ENCODE measurements at regions not wholly inside any gene's neighbourhood (a gene's known extent, or its start where the extent isn't known, plus 50 kb on each side); places are given as distances from the start of the nearest gene placed in this dataset.

DNA sequence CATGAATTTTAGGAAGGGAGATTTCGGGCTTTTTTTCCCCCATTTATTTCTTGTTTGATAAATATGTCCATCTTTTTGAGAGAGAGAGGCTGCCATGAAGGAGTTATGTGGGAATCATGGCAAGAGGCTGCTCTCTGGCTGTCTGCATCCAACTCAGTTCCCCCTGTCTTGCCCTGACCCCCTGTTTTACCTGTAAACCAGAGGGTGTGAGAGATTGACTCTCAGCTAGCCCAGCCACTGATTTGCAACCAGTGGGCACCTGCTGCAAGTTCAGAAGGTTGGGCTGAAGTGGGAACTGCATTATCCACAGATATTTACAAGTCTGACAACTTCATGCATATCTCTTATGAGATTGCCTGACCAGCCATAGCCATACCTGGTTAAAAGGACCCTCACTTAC is 625.4 kb upstream of the FANCL start:
- no peak for DNase-seq (ENCODE audit: low spot score)

DNA sequence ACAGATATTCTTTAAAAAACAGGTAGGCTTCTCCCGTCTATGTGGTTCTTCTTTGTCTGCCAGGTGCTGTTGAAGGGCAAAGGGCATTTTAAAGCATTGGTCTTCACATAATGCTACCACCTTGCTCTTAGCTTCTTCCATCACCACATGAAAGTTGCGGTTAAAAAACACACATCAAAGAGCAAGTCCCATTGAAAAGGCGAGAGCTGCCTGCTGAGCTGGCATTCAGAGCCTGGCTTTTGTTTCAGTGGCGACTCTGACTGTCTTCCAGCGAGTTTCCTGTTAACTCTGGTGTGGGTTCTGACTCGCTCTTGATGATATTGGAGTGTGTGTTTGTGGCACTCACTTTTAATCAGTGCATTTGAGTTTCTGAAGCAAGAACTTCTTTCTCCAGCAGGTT is 624.9 kb upstream of the FANCL start:
- DNase-seq (ENCODE audit: low spot score): no peak

DNA sequence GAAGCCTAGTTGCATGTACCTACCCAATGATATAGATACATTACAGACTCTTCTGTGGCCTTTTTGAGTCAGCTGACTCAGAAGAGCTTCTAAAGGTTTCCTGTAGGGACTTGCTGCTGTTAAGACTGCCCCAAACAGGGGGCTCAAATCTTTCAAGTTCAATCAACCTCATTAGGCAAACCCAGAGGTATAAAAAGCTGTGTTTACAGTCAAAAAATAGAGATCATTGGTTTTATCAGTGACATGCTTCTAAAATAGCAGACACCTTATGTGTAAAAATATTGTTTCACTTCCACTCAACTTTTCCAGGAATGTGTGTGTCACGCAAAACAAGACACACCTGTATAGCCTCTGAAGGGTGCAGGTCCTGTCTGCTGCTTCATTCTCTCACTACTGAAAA is 624.3 kb upstream of the FANCL start:
- no peak for DNase-seq (ENCODE audit: low spot score)

DNA sequence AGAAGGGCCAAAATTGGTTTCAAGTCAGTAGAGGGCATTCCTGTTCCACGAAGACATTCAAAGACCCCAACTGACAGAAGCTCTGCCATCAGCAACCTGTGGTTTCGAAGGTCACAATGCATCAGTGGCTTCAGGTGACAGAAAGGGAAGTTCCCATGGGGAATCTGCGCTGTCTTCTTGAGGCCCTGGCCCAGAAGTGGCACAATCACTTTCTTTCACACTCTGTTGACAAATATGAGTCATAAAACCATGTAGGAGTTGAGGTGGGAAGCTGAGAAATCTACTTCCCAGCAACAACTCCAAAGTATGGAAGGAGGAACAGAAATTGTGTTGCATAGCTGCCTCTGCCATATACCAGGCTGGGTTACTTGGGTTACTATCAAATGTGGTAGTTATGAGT is 621.1 kb upstream of the FANCL start:
- no peak for DNase-seq (ENCODE audit: low spot score)

DNA sequence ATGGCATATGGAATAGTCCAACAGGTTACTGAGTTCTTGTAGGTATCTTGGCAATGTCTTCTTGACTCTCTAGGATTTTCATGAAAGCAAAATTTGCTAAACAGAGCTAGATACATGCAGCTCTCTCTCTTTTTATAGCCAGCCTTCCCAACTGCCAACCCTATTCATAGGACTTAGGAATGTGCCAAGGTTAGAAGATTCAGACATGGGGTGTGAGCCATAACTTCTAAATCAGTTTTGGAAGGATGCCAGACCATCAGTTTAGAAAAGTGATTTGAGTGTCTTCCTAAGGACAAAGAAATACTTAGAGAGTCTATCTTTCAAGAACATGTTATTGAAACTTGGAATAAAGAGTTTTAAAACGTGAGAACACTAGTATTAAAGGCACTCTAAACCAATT is 619.5 kb upstream of the FANCL start:
- DNase-seq (ENCODE audit: low spot score): no peak

DNA sequence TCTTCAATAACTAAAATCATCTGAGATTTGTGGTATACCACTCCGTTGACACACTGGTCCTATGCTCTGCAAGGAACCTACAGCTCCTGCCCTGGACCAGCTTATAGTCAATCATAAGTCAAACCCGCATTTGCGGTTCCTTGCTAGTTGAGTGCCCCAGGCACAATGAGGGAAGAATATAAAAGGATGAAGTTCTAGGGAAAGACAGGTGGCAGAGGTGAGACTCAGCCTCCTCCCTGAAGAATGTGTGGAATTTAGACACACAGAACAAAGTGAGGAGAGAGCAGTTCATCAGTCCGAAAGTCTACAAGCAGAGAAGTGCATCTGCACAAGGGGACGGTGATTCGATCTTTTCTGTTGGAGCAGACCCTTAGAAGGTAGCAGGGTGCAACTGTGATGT is 615.0 kb upstream of the FANCL start:
- DNase-seq (ENCODE audit: low spot score): no peak

DNA sequence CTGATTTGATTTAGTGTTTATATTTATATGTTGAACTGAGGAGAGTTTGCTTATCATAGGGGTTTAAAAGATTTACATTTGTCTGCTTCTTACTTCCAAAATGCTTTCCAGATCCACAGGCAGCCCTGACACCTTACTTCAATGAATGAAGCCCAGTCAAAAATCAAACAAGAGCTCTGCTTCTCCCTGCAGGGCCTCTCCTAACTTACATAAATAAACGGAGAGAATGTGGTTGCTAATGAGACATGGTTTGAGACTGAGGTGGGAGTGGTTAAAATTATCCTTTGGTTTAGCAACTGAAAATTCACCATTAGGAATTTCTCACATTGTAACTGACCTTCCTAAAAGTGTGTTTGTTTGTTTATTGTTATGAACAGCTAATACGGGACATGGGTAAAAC is 612.3 kb upstream of the FANCL start:
- no peak for DNase-seq (ENCODE audit: low spot score)

DNA sequence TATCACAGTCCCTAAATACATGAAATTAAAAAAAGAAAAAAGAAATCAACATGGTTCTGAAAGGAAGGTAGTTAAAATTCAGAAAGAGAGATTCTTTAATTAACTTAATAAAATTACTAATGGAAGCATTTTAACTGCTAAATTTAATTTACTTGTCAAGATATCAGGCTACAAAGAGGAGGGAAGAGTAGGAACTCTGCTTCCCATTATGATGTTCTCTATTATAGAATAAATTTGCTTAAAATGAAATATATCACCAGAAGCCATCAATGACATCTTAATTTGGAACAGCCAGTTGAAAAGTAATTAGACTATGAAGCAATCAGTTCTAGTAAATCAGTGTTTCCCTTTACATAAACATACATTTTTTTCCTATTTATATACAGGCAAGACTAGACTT is 611.8 kb upstream of the FANCL start:
- no peak for DNase-seq (ENCODE audit: low spot score)

DNA sequence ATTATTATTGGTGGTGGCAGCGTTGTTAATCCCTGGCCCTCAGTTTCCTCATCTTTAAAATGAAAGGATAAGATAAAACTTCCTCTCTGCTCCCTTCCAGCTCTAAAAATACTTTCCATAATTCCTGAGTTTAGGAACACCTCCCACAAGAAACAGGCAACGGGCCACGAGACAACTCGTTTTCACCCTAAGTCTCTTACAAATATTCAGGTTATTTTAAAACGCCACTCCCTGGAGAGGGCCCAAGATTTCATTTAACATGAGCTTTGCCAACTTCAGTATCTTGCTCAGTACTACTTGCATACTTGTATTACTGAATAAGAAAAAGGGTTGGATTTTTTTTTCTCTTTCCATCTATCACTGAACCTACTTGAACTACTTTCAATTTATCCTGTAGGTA is 611.1 kb upstream of the FANCL start:
- no peak for DNase-seq (ENCODE audit: low spot score)

DNA sequence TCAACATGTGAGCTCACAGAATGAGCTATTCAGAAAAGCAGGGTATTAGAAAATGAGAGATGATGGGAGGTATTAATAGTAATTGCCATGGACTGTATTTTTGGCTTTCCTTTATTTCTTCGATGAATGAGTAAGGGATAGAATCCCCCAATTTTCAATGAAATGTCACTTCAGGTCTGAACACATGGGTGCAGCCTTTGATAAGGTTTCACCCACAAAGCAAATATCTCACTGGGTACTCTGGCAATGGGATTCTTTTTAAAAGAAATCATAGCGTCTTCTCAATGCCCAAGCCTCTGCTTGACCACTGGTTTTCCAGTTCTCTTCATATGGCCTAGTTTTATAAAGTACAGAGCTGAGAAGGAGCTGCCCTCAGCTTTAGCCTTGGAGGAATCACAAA is 610.5 kb upstream of the FANCL start:
- DNase-seq (ENCODE audit: low spot score): no peak

DNA sequence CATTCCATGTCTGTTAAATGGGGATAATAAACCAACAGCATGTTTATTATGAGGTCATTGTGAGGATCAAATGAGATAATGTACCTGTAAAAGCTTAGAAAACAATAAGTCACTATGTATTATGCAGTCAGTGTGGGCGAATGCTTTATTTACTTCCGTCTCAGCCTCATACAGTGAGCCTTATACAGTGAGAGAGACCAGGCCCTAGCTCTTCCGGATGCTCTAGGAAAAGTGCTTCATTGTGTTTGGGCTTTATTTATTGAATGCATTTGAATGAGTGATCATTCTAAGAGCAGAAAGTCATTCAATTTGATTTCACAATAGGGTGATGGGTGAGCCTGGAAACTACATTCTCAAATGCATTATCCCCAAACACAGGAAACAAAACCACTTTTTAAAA is 603.9 kb upstream of the FANCL start:
- DNase-seq (ENCODE audit: low spot score): no peak

DNA sequence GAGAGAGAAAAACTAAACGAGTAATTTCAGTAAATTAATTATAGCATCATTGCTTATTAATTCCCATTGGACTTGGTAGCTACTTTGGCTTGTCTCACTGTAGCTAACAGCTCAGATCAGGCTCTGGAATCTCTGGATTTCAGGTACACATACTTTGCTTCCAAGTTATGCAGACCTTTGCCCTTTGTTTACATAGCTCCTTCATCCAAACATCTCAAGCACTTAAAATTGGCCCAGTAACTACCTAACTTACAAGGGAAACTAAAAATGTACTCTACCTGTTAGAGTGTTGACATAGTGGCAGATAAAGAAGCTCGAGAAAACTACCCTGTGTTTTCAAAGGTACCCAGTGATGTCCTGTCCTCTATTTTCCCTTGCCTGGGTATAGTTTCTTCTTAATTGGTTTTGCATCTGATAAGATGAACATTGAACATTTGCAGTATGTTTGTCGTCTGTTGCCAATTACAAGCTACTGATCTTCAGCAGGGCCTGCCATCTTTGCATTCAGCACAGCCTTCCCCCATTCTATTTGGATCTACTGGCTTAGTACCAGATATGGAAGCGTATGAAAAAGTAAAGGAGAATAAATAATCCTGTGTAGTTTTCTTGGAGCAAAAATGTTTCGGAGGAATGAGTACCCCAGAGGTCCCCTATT is 601.5 kb upstream of the FANCL start:
- no peak for DNase-seq (ENCODE audit: low spot score)

DNA sequence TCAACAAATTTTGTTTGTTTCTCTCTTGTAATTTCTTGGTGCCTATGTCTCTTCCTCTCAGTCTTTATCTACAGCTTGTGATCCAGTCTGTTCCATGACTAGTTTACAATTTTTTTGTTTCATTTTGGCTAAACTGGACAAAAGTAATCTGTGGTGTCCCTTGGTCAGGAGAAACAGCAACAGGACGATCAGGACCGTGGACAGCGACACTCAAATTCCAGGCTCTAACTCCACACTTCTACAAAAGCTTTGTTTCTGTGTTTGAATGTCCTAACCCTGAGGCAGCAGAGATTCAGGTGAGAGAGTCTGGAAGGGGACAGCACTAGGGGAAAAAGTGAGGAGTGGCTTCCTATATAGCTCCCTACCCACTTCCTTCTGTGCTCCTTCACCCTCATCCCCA is 593.3 kb upstream of the FANCL start:
- no peak for DNase-seq (ENCODE audit: low spot score)

DNA sequence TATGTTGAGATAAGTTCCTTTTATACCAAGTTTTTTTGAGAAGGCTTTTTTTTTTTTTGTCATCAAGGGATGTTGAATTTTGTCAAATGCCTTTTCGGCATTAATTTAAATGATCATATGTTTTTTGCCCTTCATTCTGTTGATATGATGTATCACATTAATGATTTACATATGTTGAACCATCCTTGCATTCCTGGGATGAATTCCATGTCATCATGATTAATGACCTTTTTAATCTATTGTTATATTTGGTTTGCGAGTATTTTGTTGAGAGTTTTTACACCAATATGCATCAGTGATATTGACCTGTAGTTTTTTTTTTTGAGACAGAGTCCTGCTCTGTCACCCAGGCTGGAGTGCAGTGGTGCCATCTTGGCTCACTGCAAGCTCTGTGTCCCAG is 585.7 kb upstream of the FANCL start:
- no peak for DNase-seq (ENCODE audit: low spot score)

DNA sequence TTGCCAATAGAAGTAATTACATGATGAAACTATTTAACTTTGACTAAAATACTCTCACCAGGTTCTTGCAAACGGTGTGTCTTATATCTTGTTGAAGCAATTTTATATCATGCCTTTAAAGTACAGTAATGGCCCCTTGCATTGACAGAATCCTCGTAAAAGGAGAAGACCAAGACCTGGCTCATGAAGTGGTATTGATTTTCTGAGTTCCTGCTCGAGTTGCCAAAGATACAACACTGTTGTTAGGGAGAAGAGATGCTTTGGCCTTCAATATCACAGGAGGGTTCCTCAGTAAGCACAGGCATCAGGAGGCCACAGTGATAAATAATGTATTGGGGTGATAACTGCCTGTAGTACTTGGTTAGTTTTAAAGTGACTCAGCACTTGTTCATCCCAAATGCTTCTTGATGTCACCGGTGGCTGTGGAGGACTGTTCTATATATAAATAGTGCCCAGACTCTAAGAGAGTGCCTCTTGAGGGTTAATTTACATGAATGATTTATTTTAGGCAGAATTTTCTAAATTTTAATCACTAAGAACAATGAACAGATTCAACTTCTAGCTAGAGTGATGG is 571.7 kb upstream of the FANCL start:
- no peak for DNase-seq (ENCODE audit: low spot score)

DNA sequence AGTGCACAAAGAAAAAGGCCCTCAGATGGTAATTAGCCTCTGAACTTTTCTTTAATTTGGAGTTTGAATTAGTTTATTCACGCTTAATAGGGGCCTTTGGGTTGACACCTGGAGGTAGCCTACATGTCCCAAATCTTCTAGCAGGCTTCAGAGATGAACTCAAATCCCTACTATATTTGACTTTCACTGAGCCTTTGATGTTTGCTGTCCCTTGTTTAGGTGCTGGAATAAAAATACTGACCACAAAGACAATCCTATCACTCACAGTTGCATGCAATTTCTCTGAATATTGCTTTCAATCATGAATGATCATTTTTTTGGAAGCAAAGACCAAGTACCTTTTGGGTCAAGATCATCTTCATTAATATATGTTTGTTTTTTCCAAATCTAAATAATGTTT is 564.0 kb upstream of the FANCL start:
- DNase-seq (ENCODE audit: low spot score): no peak

DNA sequence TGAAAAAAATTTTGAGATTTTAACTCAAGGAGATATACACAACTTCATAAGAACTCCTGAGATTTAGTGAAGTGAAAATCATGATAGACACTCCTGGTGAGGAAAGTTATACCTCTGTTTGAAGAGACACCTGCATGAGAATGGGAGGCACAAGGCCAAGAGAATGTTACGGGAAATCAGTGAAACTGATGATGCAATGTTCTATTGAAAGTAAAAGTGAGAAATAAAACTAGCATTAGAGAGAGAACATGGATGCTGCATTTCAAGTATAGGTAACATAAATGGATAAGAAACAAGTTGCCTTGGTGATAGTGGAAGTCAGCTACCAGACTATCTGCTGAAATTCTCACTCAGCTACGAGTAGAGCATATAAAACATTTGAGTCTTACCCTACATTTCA is 562.1 kb upstream of the FANCL start:
- no peak for DNase-seq (ENCODE audit: low spot score)

DNA sequence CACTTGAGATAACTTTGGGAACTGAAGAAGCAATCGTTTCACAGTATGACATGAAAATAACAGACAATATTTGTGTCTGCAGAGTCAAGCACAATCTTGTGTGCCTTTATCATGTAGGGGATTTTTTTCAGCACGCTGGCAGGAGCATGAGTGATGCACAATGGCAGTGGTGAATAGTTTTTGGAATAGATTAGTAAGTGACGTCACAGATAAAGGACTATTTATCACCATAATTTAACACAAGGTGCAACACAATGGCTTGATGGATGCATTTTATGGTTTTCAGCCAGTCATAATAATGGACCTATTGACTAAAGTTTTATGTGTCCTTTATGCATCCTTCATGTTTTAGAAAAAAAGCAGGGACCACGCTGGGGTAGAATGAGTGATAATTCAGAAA is 559.8 kb upstream of the FANCL start:
- DNase-seq (ENCODE audit: low spot score): no peak

DNA sequence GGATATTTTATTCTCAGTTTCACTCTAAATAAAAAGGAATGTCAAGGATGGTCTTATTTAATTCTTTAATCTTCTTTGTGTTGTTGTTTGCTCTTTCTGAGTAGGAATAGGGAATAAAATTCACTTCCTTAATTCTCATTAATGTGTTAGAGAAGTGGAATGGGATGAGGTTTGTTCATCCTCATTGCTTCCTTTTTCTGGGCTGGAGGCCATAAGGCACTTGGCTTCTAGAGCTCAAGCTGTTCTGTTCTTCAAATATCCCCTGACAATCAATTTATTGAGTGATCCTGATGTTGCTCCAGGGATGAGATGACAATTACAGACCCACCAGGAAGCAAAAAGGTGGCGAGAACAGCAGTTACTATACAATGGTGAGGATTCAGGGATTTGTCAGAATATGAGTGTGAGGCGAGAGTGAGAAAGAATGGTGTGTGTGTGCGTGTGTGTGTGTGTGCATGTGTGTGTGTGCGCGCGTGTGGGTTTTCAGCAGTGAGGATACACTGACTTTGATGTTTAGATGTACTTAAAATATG is 557.6 kb upstream of the FANCL start:
- DNase-seq (ENCODE audit: low spot score): no peak

DNA sequence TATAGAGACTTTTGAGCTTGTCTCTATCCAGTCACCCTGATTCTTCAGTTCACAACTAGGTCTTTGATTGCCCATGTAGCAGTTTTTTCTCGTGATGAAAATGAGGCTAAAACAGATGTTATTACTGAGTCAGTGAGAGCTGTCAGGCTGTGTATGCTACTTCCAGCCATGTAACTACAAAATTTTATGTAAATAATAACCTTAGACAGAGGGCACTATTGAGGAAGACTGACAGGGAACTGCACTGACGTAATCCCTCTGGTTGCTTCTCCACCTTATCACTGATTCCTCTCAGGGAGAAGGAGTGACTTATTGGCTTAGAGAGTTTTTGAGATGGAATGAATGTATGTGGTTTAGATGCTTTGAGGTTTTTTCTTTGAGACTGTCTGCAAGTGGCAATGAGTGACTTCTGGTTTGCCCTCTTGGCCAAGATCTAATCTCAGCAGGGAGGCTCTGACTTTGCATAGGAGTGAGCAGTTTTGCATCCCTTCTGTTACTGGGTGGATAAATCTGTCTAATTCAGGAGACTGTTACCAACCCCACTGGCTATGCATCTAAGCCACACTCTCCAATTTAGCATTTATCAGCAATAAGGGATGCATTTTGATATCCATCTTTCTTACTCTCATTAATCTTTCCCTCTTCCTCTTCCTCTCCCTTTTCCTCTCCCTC is 555.2 kb upstream of the FANCL start:
- DNase-seq (ENCODE audit: low spot score): no peak

DNA sequence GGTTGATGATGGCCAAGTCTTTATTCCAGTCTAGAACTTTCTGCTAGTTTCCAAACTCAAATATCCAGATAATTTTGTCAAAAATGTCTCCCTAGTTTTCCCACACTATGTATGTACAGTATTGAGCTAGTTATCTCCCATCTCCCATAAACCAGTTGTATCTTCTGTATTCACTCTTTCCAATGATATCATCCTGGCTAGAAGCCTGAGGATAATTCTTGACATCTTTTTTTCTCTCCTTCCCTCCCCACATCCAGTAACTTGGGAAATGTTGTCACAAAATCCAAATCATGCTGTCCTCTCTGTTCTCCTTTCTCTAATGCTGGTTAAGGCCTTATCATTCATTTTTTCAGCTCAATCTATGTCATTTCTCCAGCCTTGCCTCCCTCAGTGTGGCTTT is 553.8 kb upstream of the FANCL start:
- no peak for DNase-seq (ENCODE audit: low spot score)

DNA sequence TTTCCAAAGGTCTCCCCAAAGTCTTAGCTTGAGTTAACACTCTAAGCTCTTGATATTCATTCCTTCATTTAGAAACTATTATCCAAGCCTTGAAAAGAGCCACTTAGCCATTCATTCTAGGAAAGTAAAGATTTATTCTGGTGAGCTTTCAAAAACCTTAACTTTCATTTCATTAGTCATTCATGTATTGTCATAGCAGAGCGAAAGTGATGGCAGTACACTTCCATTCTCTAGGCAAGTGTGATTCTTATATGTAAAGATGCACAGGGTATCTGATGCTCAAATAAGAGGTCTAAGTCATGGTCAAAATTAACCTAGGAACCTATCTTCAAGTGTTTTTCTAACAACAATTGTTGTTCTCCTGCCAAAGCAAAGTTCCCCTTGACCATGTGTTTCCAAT is 553.0 kb upstream of the FANCL start:
- no peak for DNase-seq (ENCODE audit: low spot score)

DNA sequence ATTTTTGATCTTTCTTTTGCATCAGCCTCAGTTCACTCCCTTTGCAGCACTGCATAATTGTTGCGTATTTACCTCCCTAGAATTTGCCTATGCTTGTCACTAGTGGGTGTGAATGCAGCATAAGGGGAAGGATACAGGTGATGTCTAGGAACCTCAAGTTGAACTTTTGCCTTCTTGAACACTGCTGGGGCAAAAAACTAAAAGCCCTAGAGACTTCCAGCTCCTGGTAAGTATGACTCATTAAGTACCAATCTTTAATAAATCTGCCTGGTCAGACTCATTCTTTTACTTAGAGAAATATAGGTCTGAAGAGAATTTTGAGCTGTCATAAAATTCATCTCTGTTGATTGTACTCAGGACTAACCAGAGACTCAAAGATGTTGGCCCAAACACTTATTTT is 547.3 kb upstream of the FANCL start:
- no peak for DNase-seq (ENCODE audit: low spot score)

DNA sequence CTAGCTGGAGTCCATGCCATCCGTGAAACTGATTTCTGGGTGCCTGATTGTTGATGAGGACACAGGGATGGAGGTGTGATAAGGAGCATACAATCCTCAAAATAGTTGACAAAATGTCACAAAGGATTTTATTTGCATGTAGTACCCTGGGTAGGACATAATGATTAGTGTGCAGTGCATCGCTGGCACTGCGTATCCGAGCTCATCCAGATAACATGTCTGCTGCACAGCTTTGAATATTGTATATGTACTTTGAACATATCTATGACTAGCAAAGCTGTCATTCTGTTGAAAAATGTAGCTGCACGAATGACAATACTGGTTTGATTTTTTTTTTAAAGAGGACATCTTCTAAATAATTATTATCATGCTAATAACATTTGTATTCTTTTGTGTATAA is 529.7 kb upstream of the FANCL start:
- no peak for DNase-seq (ENCODE audit: low spot score)
